GM12878 (cell line): ENCODE measurements at regions not wholly inside any gene's neighbourhood (a gene's known extent, or its start where the extent isn't known, plus 50 kb on each side); places are given as distances from the start of the nearest gene placed in this dataset.

Source experiments
- CREB1 ChIP-seq: IDR thresholded peaks from 2 replicates; pipeline ENCODE4 v1.6.1; 2012; ENCODE audit warnings: low read depth, mild to moderate bottlenecking, inconsistent platforms
- CTCF ChIP-seq, 3 experiments: IDR thresholded peaks in 2 of 3; conservative IDR thresholded peaks in 1 of 3; 2 replicates each; pipeline ENCODE4 v1.5.1; 2011; ENCODE audit warnings: low read depth in 3 of 3, low read length in 3 of 3, mild to moderate bottlenecking in 3 of 3, control low read depth in 2 of 3, moderate library complexity in 2 of 3, inconsistent platforms in 1 of 3, mixed read lengths in 1 of 3; ENCODE audit not compliant: control insufficient read depth in 2 of 3, insufficient read depth in 1 of 3; ENCODE audit errors: extremely low read depth in 1 of 3
- ESRRA ChIP-seq: IDR thresholded peaks from 2 replicates; pipeline ENCODE4 v1.6.1; 2012; ENCODE audit warnings: mild to moderate bottlenecking, low read length, improper control_type of control experiment
- EZH2 ChIP-seq: IDR thresholded peaks from 2 replicates; pipeline ENCODE4 v1.6.1; 2012; ENCODE audit warnings: low read depth, mild to moderate bottlenecking, control low read depth, inconsistent platforms, low read length, borderline replicate concordance; ENCODE audit not compliant: control insufficient read depth
- JUND ChIP-seq: IDR thresholded peaks from 2 replicates; pipeline ENCODE4 v1.6.1; 2012; ENCODE audit warnings: low read depth, mild to moderate bottlenecking, low read length, improper control_type of control experiment, moderate library complexity
- PKNOX1 ChIP-seq: fragments of 450-650 bp; IDR thresholded peaks from 2 replicates; pipeline ENCODE4 v1.6.1; 2016; ENCODE audit warnings: mild to moderate bottlenecking
- POLR2A ChIP-seq: IDR thresholded peaks from 2 replicates; pipeline ENCODE4 v1.6.1; 2011; ENCODE audit warnings: low read depth, mild to moderate bottlenecking, low read length
- POLR2AphosphoS5 ChIP-seq: IDR thresholded peaks from 2 replicates; pipeline ENCODE4 v1.6.1; 2011; ENCODE audit warnings: mild to moderate bottlenecking, low read length, inconsistent platforms
- POU2F2 ChIP-seq: IDR thresholded peaks from 3 replicates; pipeline ENCODE4 v1.6.1; 2011; ENCODE audit warnings: low read depth, mild to moderate bottlenecking, low read length, borderline replicate concordance
- SIX5 ChIP-seq: IDR thresholded peaks from 2 replicates; pipeline ENCODE4 v1.6.1; 2011; ENCODE audit warnings: mild to moderate bottlenecking, low read depth, low read length, moderate library complexity; ENCODE audit not compliant: severe bottlenecking
- TAF1 ChIP-seq: IDR thresholded peaks from 2 replicates; pipeline ENCODE4 v1.6.1; 2011; ENCODE audit warnings: mild to moderate bottlenecking, low read depth, low read length, borderline replicate concordance
- USF2 ChIP-seq: IDR thresholded peaks from 2 replicates; pipeline ENCODE4 v1.6.1; 2011; ENCODE audit warnings: low read depth, low read length, improper control_type of control experiment, borderline replicate concordance

- TF ChIP-seq JUND, result no peak
- TF ChIP-seq ESRRA, result no peak
- TF ChIP-seq CTCF (IDR thresholded peaks at IDR 0.05 in 2 of 3, conservative IDR thresholded peaks at IDR 0.05 in 1 of 3; ENCODE audit: control insufficient read depth in 2 of 3, extremely low read depth in 1 of 3, insufficient read depth in 1 of 3, low read depth in 3 of 3, low read length in 3 of 3), result no peak
- no peak for TF ChIP-seq POLR2A
- TF ChIP-seq POLR2AphosphoS5, result no peak
- TF ChIP-seq POU2F2, result no peak
- no peak for TF ChIP-seq USF2
- TF ChIP-seq CREB1, result no peak
- no peak for TF ChIP-seq SIX5
- TF ChIP-seq PKNOX1, result no peak
- no peak for TF ChIP-seq TAF1
- TF ChIP-seq EZH2, result no peak
These were observed 1247.2 kb upstream of the PRR20A start for GRCh38 chr13:55893540-55893939.
